ENCODE measurements at regions not wholly inside any gene's neighbourhood (a gene's known extent, or its start where the extent isn't known, plus 50 kb on each side); places are given as distances from the start of the nearest gene placed in this dataset.
A peak's percentile ranks its signal among the peaks of the same experiment; 100 is the strongest.

DNA sequence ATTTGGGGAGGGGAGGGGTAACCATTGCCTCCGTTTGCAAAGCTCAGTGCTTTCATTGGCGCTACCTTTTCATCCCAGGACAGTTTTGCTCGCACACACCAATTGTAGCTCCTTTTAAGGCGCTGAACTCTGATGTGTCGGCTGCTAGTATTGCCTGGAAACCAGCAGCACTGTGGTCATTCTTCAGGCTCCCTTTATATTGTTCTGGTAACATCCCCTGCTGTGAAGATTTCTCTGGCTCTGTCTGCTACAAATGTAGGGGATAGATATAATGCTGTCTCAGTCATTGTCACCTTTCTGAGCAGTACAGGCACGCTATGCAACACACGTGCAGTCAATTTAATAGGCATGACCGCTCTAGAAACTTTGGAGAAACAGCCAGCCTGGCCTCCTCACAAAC is 172.9 kb upstream of the SASH1 start:
- WGBS, result 92% methylated on average over 8 of the region's 8 CpGs
- peaks cover 0 to 10% of the 10 kb centered on the region in 2 donors for H3K27me3 ChIP-seq (ENCODE audit: control insufficient read depth in 2 of 2, insufficient read depth in 1 of 2, low read length in 1 of 2)
- no peaks in the 10 kb centered on the region for H3K36me3 ChIP-seq (ENCODE audit: control insufficient read depth in 2 of 2, insufficient read depth in 2 of 2, low read length in 1 of 2)
- H3K27ac ChIP-seq (ENCODE audit: low read depth in 1 of 2, low read length in 1 of 2), result no peak overlapping the region
- H3K9me3 ChIP-seq (ENCODE audit: control insufficient read depth in 2 of 2, insufficient read depth in 1 of 2, low read length in 1 of 2), result no peaks in the 10 kb centered on the region
- DNase-seq (ENCODE audit: low read depth in 6 of 9, low spot score in 9 of 9), result no peak
- no peaks in the 10 kb centered on the region for H3K4me1 ChIP-seq (ENCODE audit: control insufficient read depth in 2 of 2, insufficient read depth in 2 of 2, low read length in 2 of 2)
- no peak overlapping the region for H3K4me3 ChIP-seq (ENCODE audit: low read length in 2 of 2)

DNA sequence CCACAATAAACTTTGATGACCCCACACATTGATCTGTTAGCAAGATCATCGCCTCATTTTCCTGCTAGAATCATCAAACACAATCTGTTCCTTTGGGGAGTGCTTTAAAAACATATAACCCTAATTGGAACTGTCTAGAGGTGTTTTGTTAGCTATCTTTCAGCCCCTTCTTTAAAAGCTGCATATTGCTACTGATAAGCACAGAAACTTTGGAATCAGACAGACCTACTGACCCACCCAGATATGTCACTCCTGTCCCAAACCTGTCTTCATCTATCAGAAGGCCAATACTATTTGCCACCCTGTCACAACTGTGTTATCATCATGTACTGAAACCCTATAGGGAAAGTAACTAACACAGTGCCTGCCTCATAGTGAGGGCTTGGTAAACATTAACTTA is 172.4 kb upstream of the SASH1 start:
- Histone ChIP-seq H3K27me3 (ENCODE audit: control insufficient read depth in 2 of 2, insufficient read depth in 1 of 2, low read length in 1 of 2) (peaks cover 0 to 9% of the 10 kb centered on the region in 2 donors), H3K4me1 (ENCODE audit: control insufficient read depth in 2 of 2, insufficient read depth in 2 of 2, low read length in 2 of 2) (no peaks in the 10 kb centered on the region), H3K4me3 (ENCODE audit: low read length in 2 of 2) (no peak overlapping the region), H3K27ac (ENCODE audit: low read depth in 1 of 2, low read length in 1 of 2) (no peak overlapping the region), H3K36me3 (ENCODE audit: control insufficient read depth in 2 of 2, insufficient read depth in 2 of 2, low read length in 1 of 2) (no peaks in the 10 kb centered on the region), H3K9me3 (ENCODE audit: control insufficient read depth in 2 of 2, insufficient read depth in 1 of 2, low read length in 1 of 2) (no peaks in the 10 kb centered on the region)
- 89% methylated on average over 1 of the region's 1 CpG for WGBS
- no peak for DNase-seq (ENCODE audit: low read depth in 6 of 9, low spot score in 9 of 9)

DNA sequence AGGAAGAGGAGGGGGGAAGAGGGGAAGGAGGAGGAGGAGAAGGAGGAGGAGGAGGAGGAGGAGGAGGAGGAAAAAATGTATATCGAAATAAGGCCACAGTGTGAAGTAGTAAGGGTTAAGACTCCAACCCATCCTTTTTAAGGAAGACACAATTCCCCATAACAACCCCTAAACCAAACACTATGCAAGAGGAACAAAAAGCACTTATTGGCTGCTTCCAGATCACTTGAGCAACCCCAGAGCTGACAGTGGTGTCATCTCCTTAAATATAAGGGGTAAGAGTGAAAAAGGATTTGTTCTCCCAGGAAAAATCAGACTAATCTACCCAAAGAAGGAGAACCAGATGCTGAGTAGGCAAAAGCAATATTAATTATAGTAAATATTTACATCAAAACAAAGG is 169.1 kb upstream of the SASH1 start:
- Histone ChIP-seq H3K4me1 (ENCODE audit: control insufficient read depth in 2 of 2, insufficient read depth in 2 of 2, low read length in 2 of 2) (no peaks in the 10 kb centered on the region), H3K27me3 (ENCODE audit: control insufficient read depth in 2 of 2, insufficient read depth in 1 of 2, low read length in 1 of 2) (peaks cover 0 to 9% of the 10 kb centered on the region in 2 donors), H3K27ac (ENCODE audit: low read depth in 1 of 2, low read length in 1 of 2) (no peak overlapping the region), H3K9me3 (ENCODE audit: control insufficient read depth in 2 of 2, insufficient read depth in 1 of 2, low read length in 1 of 2) (no peaks in the 10 kb centered on the region), H3K36me3 (ENCODE audit: control insufficient read depth in 2 of 2, insufficient read depth in 2 of 2, low read length in 1 of 2) (no peaks in the 10 kb centered on the region), H3K4me3 (ENCODE audit: low read length in 2 of 2) (no peak overlapping the region)
- 95% methylated on average over 1 of the region's 1 CpG for whole genome bisulfite sequencing
- no peak for DNase-seq (ENCODE audit: low read depth in 6 of 9, low spot score in 9 of 9)

DNA sequence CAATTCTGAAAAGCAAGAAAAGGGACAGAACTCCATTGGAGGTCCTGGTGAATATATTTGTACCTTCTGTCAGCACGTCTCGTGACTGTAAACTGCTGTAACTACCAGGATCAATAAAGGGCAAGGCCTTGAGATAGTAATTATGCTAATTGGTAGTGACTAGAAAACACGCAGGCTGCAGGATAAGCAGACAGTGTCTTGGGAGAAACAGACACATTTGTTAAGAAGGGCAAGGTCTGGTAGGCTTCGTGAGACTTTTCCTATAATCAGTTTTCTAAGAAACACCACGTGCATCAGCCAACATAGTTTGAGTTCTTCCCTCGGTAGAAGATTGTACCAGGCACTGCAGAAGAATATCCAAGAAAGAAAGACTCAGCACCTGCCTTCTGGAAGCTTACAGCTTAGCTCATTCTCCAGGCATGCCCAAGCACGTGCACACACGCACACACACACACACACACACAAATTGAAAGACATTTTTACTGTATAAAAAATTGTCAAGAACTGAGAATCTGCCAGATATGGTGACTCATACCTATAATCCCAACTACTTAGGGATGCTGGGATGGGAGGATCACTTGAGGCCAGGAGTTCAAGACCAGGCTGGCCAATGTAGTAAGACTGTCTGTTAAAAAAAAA is 167.0 kb upstream of the SASH1 start:
- Histone ChIP-seq H3K4me3 (ENCODE audit: low read length in 2 of 2) (no peak overlapping the region), H3K27ac (ENCODE audit: low read depth in 1 of 2, low read length in 1 of 2) (no peak overlapping the region), H3K9me3 (ENCODE audit: control insufficient read depth in 2 of 2, insufficient read depth in 1 of 2, low read length in 1 of 2) (no peaks in the 10 kb centered on the region), H3K27me3 (ENCODE audit: control insufficient read depth in 2 of 2, insufficient read depth in 1 of 2, low read length in 1 of 2) (peaks cover 0 to 9% of the 10 kb centered on the region in 2 donors), H3K36me3 (ENCODE audit: control insufficient read depth in 2 of 2, insufficient read depth in 2 of 2, low read length in 1 of 2) (no peaks in the 10 kb centered on the region), H3K4me1 (ENCODE audit: control insufficient read depth in 2 of 2, insufficient read depth in 2 of 2, low read length in 2 of 2) (no peaks in the 10 kb centered on the region)
- 92% methylated on average over 8 of the region's 8 CpGs for WGBS
- DNase-seq (ENCODE audit: low read depth in 6 of 9, low spot score in 9 of 9), result no peak

DNA sequence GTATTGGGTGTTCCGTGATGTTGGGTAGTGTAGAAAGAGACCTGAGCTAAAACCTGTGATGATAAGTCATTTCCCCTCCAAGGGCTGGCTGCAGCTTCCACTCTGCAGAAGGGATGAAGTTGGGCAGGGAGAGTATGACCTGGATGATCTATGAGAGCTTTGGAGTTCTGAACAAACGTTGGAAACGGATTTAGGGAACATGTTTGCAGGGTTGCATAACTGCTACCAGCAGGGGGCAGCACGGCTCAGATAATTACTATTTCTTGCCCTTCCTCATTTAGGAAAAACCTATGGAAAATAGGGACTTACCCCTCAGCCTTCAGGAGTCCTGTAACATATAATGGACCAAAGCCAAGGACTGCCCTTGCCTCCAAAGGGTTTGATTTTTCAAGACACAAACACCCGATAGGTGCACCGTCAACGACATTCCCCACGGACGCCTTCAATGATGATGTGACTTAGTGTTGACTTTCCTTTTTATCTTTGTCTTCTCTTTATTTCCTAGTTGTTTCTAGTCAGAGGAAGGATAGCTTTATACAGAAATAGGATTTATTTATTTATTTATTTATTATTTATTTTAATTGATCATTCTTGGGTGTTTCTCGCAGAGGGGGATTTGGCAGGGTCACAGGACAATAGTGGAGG is 164.9 kb upstream of the SASH1 start:
- Histone ChIP-seq H3K9me3 (ENCODE audit: control insufficient read depth in 2 of 2, insufficient read depth in 1 of 2, low read length in 1 of 2) (no peaks in the 10 kb centered on the region), H3K27ac (ENCODE audit: low read depth in 1 of 2, low read length in 1 of 2) (no peak overlapping the region), H3K36me3 (ENCODE audit: control insufficient read depth in 2 of 2, insufficient read depth in 2 of 2, low read length in 1 of 2) (no peaks in the 10 kb centered on the region), H3K4me3 (ENCODE audit: low read length in 2 of 2) (no peak overlapping the region), H3K4me1 (ENCODE audit: control insufficient read depth in 2 of 2, insufficient read depth in 2 of 2, low read length in 2 of 2) (no peaks in the 10 kb centered on the region), H3K27me3 (ENCODE audit: control insufficient read depth in 2 of 2, insufficient read depth in 1 of 2, low read length in 1 of 2) (peaks cover 4 to 21% of the 10 kb centered on the region in 2 donors)
- DNase-seq (ENCODE audit: low read depth in 6 of 9, low spot score in 9 of 9), result peak in 3 of 9 donors; percentile 7 to 28 (median 11)
- 77% methylated on average over 10 of the region's 10 CpGs for WGBS

DNA sequence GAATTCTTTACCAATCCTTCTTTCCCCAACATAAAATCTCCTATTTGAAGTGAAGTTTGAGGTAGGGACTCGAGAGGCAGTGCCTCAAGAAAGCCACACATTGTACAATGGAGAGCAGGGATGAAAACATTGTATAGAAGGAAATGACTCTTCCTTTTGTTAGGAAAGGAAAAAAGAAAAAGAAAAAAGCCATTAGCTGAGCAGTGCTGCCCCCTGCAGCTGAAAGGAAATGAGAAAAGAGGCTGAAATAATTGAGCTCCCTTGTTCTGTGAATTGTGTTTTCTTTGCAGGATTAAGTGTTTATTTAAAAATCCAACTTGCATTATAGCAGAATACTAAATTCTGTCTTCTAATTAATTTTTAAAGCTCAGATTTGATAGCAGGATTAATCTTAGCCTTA is 162.9 kb upstream of the SASH1 start:
- no peak overlapping the region for H3K4me3 ChIP-seq (ENCODE audit: low read length in 2 of 2)
- peaks cover 6 to 23% of the 10 kb centered on the region in 2 donors for H3K27me3 ChIP-seq (ENCODE audit: control insufficient read depth in 2 of 2, insufficient read depth in 1 of 2, low read length in 1 of 2)
- 84% methylated on average over 1 of the region's 1 CpG for WGBS
- H3K4me1 ChIP-seq (ENCODE audit: control insufficient read depth in 2 of 2, insufficient read depth in 2 of 2, low read length in 2 of 2), result no peaks in the 10 kb centered on the region
- no peak overlapping the region for H3K27ac ChIP-seq (ENCODE audit: low read depth in 1 of 2, low read length in 1 of 2)
- no peak for DNase-seq (ENCODE audit: low read depth in 6 of 9, low spot score in 9 of 9)
- no peaks in the 10 kb centered on the region for H3K36me3 ChIP-seq (ENCODE audit: control insufficient read depth in 2 of 2, insufficient read depth in 2 of 2, low read length in 1 of 2)
- no peaks in the 10 kb centered on the region for H3K9me3 ChIP-seq (ENCODE audit: control insufficient read depth in 2 of 2, insufficient read depth in 1 of 2, low read length in 1 of 2)

DNA sequence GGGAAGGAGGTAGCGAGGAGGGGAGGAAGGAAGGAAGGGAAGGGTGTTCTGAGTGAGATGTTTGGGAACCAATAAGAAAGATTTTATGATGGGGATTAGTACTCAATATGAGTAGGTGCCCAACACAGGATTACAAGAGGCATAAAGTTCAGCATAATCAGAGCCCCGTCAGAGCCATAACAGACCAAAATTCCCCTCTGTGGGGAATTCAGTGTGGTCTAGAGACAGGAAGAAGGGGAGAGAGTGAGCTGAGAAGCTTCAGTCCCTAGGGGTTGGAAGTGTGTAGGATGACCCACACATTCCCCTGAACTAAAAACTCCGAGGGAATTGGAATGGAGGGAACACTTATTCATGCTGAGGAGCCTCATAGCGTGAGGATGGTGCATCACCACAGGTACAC is 160.3 kb upstream of the SASH1 start:
- no peak overlapping the region for H3K27ac ChIP-seq (ENCODE audit: low read depth in 1 of 2, low read length in 1 of 2)
- H3K4me3 ChIP-seq (ENCODE audit: low read length in 2 of 2), result no peak overlapping the region
- H3K36me3 ChIP-seq (ENCODE audit: control insufficient read depth in 2 of 2, insufficient read depth in 2 of 2, low read length in 1 of 2), result no peaks in the 10 kb centered on the region
- WGBS, result 89% methylated on average over 4 of the region's 4 CpGs
- H3K27me3 ChIP-seq (ENCODE audit: control insufficient read depth in 2 of 2, insufficient read depth in 1 of 2, low read length in 1 of 2), result peaks cover 6 to 40% of the 10 kb centered on the region in 2 donors
- no peaks in the 10 kb centered on the region for H3K4me1 ChIP-seq (ENCODE audit: control insufficient read depth in 2 of 2, insufficient read depth in 2 of 2, low read length in 2 of 2)
- H3K9me3 ChIP-seq (ENCODE audit: control insufficient read depth in 2 of 2, insufficient read depth in 1 of 2, low read length in 1 of 2), result no peaks in the 10 kb centered on the region
- no peak for DNase-seq (ENCODE audit: low read depth in 6 of 9, low spot score in 9 of 9)

DNA sequence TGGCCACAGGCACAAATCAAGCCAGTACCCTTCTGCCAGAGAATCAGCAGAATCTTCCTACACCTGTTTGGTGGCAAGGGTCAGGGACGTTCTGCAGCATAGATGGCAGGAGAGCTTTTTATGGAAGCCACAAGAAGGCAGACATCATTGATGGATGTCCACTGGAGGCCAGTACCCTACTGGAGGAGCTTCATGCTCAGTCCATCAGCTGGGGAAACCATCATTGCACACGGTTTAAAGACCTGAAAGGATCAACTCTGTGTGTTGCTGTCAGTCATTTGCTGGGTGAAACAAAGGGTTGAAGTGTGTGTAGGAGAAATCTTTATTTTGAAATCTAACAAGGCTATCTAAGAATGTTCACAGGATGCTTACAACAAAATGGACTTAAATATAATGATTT is 158.9 kb upstream of the SASH1 start:
- 84% methylated on average over 2 of the region's 2 CpGs for WGBS
- Histone ChIP-seq H3K4me3 (ENCODE audit: low read length in 2 of 2) (no peak overlapping the region), H3K4me1 (ENCODE audit: control insufficient read depth in 2 of 2, insufficient read depth in 2 of 2, low read length in 2 of 2) (no peaks in the 10 kb centered on the region), H3K27ac (ENCODE audit: low read depth in 1 of 2, low read length in 1 of 2) (no peak overlapping the region), H3K27me3 (ENCODE audit: control insufficient read depth in 2 of 2, insufficient read depth in 1 of 2, low read length in 1 of 2) (peaks cover 8 to 50% of the 10 kb centered on the region in 2 donors), H3K9me3 (ENCODE audit: control insufficient read depth in 2 of 2, insufficient read depth in 1 of 2, low read length in 1 of 2) (no peaks in the 10 kb centered on the region), H3K36me3 (ENCODE audit: control insufficient read depth in 2 of 2, insufficient read depth in 2 of 2, low read length in 1 of 2) (no peaks in the 10 kb centered on the region)
- DNase-seq (ENCODE audit: low read depth in 6 of 9, low spot score in 9 of 9), result no peak

DNA sequence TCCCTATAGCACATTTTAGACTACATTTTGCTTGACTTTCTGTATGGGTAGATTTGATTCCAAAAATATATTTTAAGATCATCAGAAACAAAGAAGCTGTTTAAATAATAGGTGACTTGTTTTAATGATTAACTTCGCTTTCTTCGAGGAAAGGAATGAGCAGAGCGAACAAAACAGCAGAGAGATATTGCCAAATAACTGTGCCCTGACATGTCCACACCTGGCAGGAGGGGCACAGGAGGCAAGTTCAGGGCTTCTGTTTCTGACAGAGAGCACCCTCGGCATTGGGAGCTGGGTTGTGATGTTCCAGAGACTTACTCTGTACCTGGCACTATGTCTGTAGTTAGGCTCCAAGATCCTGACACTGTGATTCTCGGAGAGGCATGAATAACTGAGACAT is 155.7 kb upstream of the SASH1 start:
- Histone ChIP-seq H3K27ac (ENCODE audit: low read depth in 1 of 2, low read length in 1 of 2) (no peak overlapping the region), H3K9me3 (ENCODE audit: control insufficient read depth in 2 of 2, insufficient read depth in 1 of 2, low read length in 1 of 2) (no peaks in the 10 kb centered on the region), H3K4me1 (ENCODE audit: control insufficient read depth in 2 of 2, insufficient read depth in 2 of 2, low read length in 2 of 2) (no peaks in the 10 kb centered on the region), H3K36me3 (ENCODE audit: control insufficient read depth in 2 of 2, insufficient read depth in 2 of 2, low read length in 1 of 2) (no peaks in the 10 kb centered on the region), H3K4me3 (ENCODE audit: low read length in 2 of 2) (no peak overlapping the region), H3K27me3 (ENCODE audit: control insufficient read depth in 2 of 2, insufficient read depth in 1 of 2, low read length in 1 of 2) (peaks cover 13 to 63% of the 10 kb centered on the region in 2 donors)
- 94% methylated on average over 5 of the region's 5 CpGs for WGBS
- no peak for DNase-seq (ENCODE audit: low read depth in 6 of 9, low spot score in 9 of 9)

All from thymus (tissue), 11 donors.